ENCODE measurements at regions not wholly inside any gene's neighbourhood (a gene's known extent, or its start where the extent isn't known, plus 50 kb on each side); places are given as distances from the start of the nearest gene placed in this dataset.

DNA sequence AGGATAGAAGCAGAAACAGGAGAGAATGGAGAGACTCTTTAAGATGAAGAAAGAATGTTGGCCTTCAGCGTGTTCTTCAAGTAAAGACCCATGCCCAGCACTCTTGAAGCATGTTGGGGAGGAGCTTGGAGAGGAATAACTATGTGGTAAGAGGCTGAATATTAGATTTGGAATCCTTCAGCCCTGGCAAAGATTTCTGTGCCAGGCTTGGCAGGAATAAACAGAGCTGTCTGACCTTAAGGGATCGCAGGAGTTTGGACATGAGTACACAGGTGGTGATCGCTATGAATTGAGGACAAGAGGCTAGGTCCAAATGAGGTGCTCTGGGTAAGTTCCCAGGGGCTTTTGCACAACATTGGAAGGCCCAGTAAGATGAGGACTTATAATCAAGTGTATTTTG, 132.6 kb upstream of the TBL1XR1 start:
- TF ChIP-seq, protein P1, sequence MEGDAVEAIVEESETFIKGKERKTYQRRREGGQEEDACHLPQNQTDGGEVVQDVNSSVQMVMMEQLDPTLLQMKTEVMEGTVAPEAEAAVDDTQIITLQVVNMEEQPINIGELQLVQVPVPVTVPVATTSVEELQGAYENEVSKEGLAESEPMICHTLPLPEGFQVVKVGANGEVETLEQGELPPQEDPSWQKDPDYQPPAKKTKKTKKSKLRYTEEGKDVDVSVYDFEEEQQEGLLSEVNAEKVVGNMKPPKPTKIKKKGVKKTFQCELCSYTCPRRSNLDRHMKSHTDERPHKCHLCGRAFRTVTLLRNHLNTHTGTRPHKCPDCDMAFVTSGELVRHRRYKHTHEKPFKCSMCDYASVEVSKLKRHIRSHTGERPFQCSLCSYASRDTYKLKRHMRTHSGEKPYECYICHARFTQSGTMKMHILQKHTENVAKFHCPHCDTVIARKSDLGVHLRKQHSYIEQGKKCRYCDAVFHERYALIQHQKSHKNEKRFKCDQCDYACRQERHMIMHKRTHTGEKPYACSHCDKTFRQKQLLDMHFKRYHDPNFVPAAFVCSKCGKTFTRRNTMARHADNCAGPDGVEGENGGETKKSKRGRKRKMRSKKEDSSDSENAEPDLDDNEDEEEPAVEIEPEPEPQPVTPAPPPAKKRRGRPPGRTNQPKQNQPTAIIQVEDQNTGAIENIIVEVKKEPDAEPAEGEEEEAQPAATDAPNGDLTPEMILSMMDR (IDR thresholded peaks at IDR 0.05 in 8 of 11, conservative IDR thresholded peaks at IDR 0.05 in 3 of 11), result no peak
- no peak for TF ChIP-seq POLR2AphosphoS5 (IDR thresholded peaks at IDR 0.05)

All from spleen (tissue), 7 donors.